NCI-H187 treated with DMSO at 0.1 percent for 48 hours (cell line): ENCODE measurements at regions not wholly inside any gene's neighbourhood (a gene's known extent, or its start where the extent isn't known, plus 50 kb on each side); places are given as distances from the start of the nearest gene placed in this dataset.
A peak's percentile ranks its signal among the peaks of the same experiment; 100 is the strongest.

ENCODE experiments used
- DNase-seq: peaks from one replicate; lab custom pipeline; 2025; lab: John Stamatoyannopoulos, UW

DNA sequence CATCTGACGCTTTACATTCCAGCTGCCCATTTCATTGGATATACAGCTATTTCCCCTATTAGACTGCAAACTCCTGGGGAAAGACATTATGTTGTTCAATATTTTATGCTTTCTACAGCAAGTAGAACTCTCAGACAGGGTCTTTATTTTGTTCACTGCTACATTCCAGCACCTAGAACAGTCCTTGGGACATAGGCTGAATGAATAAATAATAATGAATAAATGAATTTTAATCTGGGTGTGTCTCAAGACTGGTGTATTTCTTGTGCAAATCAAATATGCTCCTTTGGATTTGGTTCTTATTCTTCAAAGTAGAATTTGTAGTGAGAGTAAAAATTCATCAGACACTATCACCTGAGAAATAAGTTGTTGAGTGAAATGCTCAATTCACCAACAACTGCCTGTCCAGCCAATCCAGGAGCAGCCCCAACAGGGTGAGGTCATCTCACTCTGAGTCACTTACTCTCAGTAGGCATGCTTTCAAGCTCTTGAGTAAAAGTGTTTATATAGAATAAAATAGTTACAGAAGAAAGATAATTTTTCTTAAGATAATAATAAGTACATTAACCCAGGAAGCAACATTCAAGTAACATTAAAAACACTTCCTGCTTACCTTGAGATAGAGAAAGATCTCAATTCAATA lies 287.5 kb upstream of the NPVF start:
- DNase-seq: no peak

DNA sequence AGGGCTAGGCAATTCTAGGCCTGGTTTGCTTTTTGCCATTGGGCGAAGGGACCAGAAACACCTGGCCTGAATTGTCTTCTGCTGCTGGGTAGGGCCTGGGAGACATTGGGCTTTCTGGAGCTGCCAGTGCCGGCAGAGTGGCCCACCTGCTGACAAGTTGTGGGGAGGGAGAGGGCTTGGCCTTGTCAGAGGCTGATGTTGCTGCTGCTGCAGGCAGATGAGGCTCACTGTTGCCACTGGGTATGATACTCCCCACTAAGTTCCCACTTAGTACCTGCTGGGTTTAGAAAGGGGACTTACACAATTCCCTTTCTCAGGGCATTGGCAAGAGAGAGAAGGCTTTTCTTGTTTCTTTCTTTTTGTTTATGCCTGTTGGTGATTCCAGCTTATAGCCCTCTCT lies 289.6 kb upstream of the NPVF start:
- no peak for DNase-seq

GRCh38 chr7:25520017-25520416 lies 291.7 kb upstream of the NPVF start:
- DNase-seq: no peak

GRCh38 chr7:25520516-25520915 lies 292.2 kb upstream of the NPVF start:
- DNase-seq: no peak

DNA sequence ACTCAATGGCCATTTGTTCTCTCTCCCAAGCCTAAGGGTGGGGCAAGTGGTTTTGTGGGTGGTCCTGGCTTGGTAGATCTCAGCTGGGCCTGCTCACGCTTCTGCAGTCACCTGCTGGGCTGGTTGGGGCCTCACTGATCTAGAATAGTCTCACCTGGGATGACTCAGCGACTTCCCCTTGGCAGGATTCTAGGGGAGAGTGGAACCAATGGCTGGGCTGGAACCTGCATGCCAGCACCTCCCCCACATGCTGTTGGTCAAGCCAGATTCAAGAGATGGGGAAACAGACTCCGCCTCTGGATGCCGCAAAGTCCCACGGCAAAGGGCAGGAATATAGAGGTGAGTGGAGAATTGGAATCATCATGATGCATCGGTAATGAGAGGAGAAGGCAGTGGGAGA lies 292.9 kb upstream of the NPVF start:
- no peak for DNase-seq

GRCh38 chr7:25522727-25523126 lies 294.4 kb upstream of the NPVF start:
- DNase-seq: no peak

- peak; percentile 62 for DNase-seq
These were observed 299.4 kb upstream of the NPVF start for GRCh38 chr7:25527665-25528170.

DNA sequence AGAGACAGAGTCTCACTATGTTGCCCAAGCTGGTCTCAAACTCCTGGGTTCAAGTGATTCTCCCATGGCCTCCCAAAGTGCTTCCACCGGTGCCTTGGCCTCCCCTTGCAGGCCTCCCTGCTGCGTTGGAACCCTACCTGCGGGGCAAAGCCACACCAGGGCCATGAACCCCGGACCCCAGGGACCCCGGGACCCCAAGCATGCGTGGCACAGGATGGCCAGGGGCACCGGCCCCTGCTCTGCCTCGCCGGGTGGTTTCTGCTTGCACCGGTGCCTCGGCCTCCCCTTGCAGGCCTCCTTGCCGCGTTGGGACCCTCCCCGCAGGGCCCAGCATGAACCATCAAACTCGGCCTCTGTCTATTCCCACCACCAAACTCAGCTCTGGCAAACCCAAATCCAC lies 301.0 kb upstream of the NPVF start:
- no peak for DNase-seq

DNA sequence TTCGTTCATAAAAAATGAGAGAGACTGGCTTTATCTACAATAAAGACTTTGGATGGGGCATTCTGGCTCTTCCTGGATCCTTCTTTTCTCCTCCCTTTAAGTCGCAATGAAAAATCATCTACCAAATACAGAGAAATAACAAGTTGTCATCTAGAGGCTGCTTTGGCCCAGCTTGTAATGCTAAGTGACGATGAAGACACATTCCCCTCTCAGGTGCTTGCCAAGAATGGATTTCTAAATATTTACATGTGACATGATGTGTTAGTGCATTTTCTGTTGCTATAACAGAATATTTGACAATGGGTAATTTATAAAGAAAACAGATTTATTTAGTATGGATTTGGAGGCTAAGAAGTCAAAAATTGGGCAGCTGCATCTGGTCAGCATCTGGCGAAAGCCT lies 308.6 kb upstream of the NPVF start:
- no peak for DNase-seq

- no peak for DNase-seq
These were observed 309.5 kb upstream of the NPVF start for GRCh38 chr7:25537662-25538375.

- no peak for DNase-seq
These were observed 313.0 kb upstream of the NPVF start for GRCh38 chr7:25541094-25541821.

- no peak for DNase-seq
These were observed 313.6 kb upstream of the NPVF start for GRCh38 chr7:25541877-25542276.

GRCh38 chr7:25543210-25543609 lies 314.9 kb upstream of the NPVF start:
- no peak for DNase-seq

DNA sequence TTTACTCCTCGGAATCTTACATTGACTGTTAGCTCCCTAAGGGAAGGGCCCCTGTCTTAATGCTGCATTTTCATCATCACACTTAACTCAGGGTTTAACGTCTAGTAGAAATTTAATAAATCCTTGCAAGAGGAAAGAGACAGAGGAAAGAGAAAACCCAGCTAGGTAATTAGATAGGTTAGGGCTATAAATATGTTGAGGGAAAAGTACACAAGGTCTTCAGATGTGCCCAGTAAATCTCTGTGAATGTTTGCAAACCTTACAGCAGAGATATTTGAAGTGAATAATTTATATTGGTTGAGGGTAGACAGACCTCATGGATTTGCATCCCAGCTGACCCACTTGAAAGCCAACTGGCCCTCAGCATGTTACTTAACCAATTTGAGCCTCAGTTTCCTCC lies 315.5 kb upstream of the NPVF start:
- no peak for DNase-seq

- no peak for DNase-seq
These were observed 316.0 kb upstream of the NPVF start for GRCh38 chr7:25544254-25544653.

GRCh38 chr7:25545124-25546008 lies 317.1 kb upstream of the NPVF start:
- no peak for DNase-seq

DNA sequence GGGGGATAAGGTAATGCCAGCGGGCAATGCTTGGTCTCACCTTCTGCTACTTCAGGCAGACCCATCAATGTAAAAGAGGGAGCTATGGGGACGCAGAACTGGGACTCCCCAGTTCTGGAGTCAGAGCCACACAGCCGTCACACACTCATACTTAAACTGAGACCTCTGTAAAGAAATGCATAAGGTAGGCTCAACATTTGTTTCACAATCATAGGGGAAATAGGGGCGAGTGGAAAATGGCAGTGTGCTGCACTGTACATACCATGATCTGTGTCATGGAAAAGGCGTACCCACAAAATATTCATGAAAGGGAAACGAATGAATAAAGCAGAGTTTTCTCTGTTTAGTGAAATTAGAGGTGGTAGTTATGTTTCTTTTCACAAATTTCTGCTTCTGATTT lies 318.0 kb upstream of the NPVF start:
- DNase-seq: no peak

DNA sequence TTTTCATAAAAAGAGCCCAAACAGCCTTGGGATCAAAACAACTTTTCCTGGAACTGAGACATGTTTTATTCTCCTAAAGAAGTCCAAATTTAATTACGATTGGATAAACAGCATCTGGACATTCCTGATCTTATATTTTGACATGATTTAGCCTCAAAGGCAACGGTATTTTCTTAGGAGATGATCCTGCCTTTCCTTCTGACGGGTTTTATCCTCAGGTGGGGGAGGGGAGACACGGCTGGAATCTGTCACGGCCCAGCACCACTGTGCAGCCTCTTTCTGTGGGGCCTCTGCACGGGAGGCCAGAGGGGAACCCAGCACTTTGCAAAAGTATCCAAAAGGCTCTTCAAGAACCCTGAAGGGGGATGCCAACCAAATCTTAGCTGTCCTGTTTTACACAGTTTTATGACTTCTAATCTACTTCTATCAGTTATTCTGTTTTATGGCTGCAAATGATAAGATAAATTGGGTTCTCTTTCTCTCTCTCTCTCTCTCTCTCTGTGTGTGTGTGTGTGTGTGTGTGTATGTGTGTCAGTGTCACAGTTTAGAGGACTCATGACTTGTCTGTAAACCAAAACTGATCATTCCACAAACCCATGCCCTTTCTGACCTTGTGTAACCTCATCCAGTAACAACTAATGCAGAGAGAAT lies 321.1 kb upstream of the NPVF start:
- DNase-seq: no peak

- no peak for DNase-seq
These were observed 321.9 kb upstream of the NPVF start for GRCh38 chr7:25550149-25550548.

DNA sequence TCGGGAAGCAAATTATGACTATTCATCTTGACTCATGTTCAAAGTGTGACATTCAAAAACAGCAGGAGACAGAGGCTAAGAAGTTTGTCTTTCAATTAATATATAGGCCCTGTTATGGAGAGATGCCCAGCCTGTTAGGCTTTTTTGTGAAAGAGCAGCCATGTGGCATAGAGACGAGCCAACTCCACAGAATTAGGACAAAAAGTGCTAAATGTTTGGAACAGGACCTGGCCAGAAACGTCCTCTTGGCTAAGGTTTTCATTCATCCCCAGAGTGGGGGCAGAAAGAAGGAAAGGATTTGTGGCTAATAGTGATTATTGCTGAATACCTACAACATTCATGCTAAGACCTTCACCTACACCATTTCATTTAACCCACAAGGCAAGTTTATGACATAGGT lies 324.7 kb upstream of the NPVF start:
- no peak for DNase-seq

DNA sequence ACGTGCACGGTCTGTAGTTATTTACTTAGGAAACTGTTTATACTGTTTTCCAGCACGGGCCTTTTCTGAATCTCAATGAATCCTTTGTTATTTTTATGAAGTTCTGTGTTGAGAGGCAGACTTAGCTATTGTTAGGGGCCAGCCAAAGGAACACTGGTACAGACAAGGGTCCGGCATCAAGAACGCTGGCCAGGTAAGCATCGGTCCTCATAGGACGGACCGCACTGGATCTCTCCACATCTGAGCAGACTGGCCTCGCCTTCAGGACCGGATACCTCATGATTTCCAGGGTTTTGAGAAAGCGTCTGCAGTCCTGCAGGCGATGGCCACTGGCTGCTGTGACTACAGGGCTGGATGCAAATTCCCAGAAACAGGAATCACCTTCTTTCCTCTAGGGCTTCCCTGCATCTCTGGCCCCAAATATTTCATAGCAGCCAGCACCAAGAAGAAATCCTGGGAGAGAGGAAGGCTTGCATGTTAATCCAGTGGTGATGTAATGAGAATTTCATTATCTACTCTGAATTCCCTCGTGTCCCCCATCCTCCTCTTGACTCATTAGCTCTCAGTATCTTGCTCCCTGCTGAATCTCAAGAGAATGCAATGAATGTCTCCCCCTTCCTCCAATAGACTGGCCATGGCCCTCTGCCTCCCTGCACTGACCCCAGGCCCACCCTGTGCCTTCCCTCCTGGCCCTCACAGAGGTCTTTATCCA lies 325.4 kb upstream of the NPVF start:
- DNase-seq: no peak
